Esophagus squamous epithelium (tissue), 5 donors: ENCODE measurements at regions not wholly inside any gene's neighbourhood (a gene's known extent, or its start where the extent isn't known, plus 50 kb on each side); places are given as distances from the start of the nearest gene placed in this dataset.
"Not testable (repeated sequence)": the region's sequence is repeated elsewhere in the genome, so short reads cannot be mapped to it uniquely, and the experiment has no call there.

Source experiments
- DNase-seq: peaks from one replicate; lab custom pipeline; 2025; lab: John Stamatoyannopoulos, UW
- H3K27ac ChIP-seq, 4 donors: fragments of 200-600 bp; sonication (generic); one replicate each; pipeline ENCODE4 v1.5.1; 2016 to 2019; ENCODE audit warnings: mild to moderate bottlenecking in 1 of 4
- H3K27me3 ChIP-seq, 4 donors: fragments of 200-600 bp; sonication (generic); 1 replicate in 3 of 4; 2 replicates in 1 of 4; pipeline versions ENCODE4 v1.5.1 to v1.6.0; 2017 to 2021; ENCODE audit warnings: antibody characterized with exemption in 1 of 4
- H3K36me3 ChIP-seq, 3 donors: fragments of 200-600 bp; sonication (generic); one replicate each; pipeline ENCODE4 v1.5.1; 2016 to 2019
- H3K4me1 ChIP-seq, 3 donors: fragments of 200-600 bp; sonication (generic); one replicate each; pipeline ENCODE4 v1.5.1; 2017 to 2019
- H3K4me3 ChIP-seq, 4 donors: fragments of 200-600 bp; sonication (generic); 1 replicate in 3 of 4; 2 replicates in 1 of 4; pipeline ENCODE4 v1.5.1; 2016 to 2019; ENCODE audit warnings: mild to moderate bottlenecking in 2 of 4, moderate library complexity in 1 of 4
- H3K9me3 ChIP-seq, 3 donors: fragments of 200-600 bp; sonication (generic); one replicate each; pipeline ENCODE4 v1.5.1; 2016 to 2019
- CTCF ChIP-seq, 6 experiments: fragments of 450-650 bp in 4 of 6; fragments of 200-600 bp in 2 of 6; sonication (generic) in 2 of 6; IDR thresholded peaks; one replicate each; pipeline ENCODE4 v1.5.1; 2016 to 2019; ENCODE audit warnings: antibody characterized with exemption in 6 of 6, mild to moderate bottlenecking in 4 of 6, moderate library complexity in 4 of 6
- POLR2A ChIP-seq, 4 donors: fragments of 450-650 bp; IDR thresholded peaks; one replicate each; pipeline ENCODE4 v1.6.1; 2017; ENCODE audit warnings: antibody characterized with exemption in 4 of 4, mild to moderate bottlenecking in 4 of 4, moderate library complexity in 3 of 4
- WGBS, 2 donors: methylation state at CpG; one replicate each; pipeline ENCODE4 v1.1.5; 2018; 5-methylcytosine and 5-hydroxymethylcytosine counted together
- intact Hi-C: fragments of 100-400 bp; cut with DNase I; formaldehyde crosslinking; loops from one replicate; pipeline ENCODE4 v1.15.0; 2022
- donor health status: DM: yes; HTN: yes; CAD: no.

DNA sequence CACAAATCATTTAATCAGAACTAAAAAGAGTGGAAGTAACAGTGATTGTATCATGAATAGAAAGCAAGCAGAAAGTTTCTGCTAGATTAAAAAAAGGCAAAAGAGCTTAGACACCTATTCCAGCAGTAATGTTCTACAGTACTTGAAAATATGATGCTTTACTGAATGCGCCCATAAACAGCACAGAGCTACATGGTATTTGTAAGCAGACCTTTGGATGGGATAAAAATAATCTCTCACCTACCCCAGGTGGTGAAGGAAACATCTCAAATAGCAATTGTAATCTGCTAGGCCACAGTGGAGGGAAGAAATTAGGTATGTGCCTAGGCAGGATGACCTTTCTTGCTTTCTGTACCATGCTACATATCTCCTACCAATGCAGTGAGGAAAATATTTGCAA is 280.9 kb upstream of the PRKX start:
- no peak for DNase-seq
- intact Hi-C loops = no loop called here
- H3K36me3 ChIP-seq = no peaks in the 10 kb centered on the region
- H3K27ac ChIP-seq = no peak overlapping the region
- H3K4me3 ChIP-seq = no peak overlapping the region
- no peaks in the 10 kb centered on the region for H3K27me3 ChIP-seq
- WGBS, 2 donors = 100% methylated on average over 1 of the region's 1 CpG
- TF ChIP-seq POLR2A (IDR thresholded peaks at IDR 0.05) = no peak
- H3K9me3 ChIP-seq = no peaks in the 10 kb centered on the region
- H3K4me1 ChIP-seq = no peaks in the 10 kb centered on the region

GRCh38 chrX:3990569-3990968 is 277.1 kb upstream of the PRKX start:
- Histone ChIP-seq H3K27ac (no peak overlapping the region), H3K9me3 (no peaks in the 10 kb centered on the region)
- WGBS, 2 donors = 38 to 57% methylated on average over 1 of the region's 1 CpG

DNA sequence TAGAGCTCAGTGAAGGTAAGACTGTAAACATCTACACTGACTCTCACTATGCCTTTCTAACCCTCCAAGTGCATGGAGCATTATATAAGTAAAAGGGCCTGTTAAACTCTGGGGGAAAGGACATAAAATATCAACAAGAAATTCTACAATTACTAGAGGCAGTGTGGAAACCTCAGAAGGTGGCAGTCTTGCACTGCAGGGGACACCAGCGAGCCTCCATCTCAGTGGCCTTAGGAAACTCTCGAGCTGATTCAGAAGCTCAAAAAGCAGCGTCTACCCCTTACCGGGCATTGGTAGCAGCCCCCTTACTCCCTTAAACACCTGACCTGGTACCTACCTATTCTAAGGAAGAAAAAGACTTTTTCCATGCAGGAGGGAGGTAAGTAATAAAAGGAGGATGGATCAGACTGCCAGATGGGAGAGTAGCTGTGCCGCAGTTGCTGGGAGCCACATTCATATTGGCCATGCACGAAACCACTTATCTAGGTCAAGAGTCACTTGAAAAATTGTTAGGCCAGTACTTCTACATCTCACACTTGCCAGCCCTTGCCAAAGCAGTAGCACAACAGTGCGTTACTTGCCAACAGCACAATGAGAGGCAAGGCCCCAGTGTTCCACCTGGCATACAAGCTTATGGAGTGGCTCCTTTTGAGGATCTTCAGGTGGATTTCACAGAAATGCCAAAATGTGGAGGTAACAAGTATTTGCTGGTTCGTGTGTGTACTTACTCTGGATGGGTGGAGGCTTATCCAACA is 258.8 kb upstream of the PRKX start:
- WGBS, 2 donors = 55 to 83% methylated on average over 2 to 7 of the region's 8 CpGs
- not testable (repeated sequence) for DNase-seq

More at GRCh38 chrX:3990569-3990968, 277.1 kb upstream of the PRKX start:
- no peaks in the 10 kb centered on the region for H3K27me3 ChIP-seq
- no peak for TF ChIP-seq CTCF (IDR thresholded peaks at IDR 0.05)
- TF ChIP-seq POLR2A (IDR thresholded peaks at IDR 0.05) = no peak
- intact Hi-C loops = no loop called here
- H3K4me3 ChIP-seq = no peak overlapping the region
- no peaks in the 10 kb centered on the region for H3K36me3 ChIP-seq
- no peak for DNase-seq
- H3K4me1 ChIP-seq = no peaks in the 10 kb centered on the region

DNA sequence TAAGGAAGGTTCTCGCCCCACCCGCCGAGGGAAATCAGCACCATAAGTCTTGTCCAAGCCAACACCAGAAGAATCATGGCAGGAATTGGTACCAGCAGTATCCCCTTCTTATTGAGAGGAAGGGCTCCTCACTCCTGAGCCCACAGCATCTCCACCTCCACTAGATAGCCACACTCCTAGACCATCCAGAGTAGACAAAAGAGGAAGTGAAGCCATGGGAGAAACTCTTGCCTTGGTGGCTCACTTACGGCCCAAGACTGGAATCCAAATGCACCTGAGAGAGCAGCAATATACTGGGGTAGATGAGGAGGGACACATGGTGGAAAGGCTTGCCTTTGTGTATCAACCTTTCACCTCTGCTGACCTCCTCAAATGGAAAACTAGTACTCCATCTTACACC is 255.3 kb upstream of the PRKX start:
- TF ChIP-seq CTCF (IDR thresholded peaks at IDR 0.05) (no peak), POLR2A (IDR thresholded peaks at IDR 0.05) (no peak)
- intact Hi-C loops = no loop called here
- Histone ChIP-seq H3K27me3 (no peaks in the 10 kb centered on the region), H3K4me1 (no peaks in the 10 kb centered on the region), H3K36me3 (no peaks in the 10 kb centered on the region), H3K9me3 (no peaks in the 10 kb centered on the region), H3K27ac (no peak overlapping the region), H3K4me3 (no peak overlapping the region)
- 90 to 93% methylated on average over 2 of the region's 4 CpGs for WGBS, 2 donors
- DNase-seq = no peak

More for the DNA sequence above, 258.8 kb upstream of the PRKX start:
- intact Hi-C loops, H3K4me3 ChIP-seq, H3K27ac ChIP-seq, H3K27me3 ChIP-seq, H3K9me3 ChIP-seq, H3K36me3 ChIP-seq, H3K4me1 ChIP-seq: not testable (repeated sequence)
- TF ChIP-seq CTCF (IDR thresholded peaks at IDR 0.05) = peak in 1 of 6 experiments; percentile 16

DNA sequence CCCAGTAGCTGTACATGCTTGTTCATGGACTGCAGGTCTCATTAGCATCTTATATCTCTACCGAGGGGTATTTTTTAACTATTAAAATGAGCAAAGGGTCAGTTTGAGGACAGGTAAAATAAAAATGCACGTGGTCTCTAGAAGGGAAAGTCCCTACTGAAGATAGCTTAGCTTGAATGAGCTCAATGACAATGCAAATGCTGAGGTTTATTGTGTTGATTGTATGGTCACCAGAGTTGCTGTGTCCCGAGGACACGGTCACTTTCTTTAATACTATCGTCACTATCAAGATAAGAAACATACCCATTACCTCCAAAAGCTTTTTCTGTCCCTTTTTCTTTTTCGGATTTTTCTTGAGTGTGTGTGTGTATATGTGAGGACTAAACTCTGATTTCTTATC is 250.5 kb upstream of the PRKX start:
- Histone ChIP-seq H3K36me3 (no peaks in the 10 kb centered on the region), H3K4me1 (peaks cover 0 to 5% (median 0%) of the 10 kb centered on the region in 3 donors), H3K9me3 (no peaks in the 10 kb centered on the region), H3K27me3 (no peaks in the 10 kb centered on the region), H3K27ac (no peak overlapping the region), H3K4me3 (no peak overlapping the region)
- 52 to 59% methylated on average over 6 of the region's 6 CpGs for WGBS, 2 donors
- intact Hi-C loops = no loop called here
- no peak for DNase-seq
- no peak for TF ChIP-seq CTCF (IDR thresholded peaks at IDR 0.05)
- no peak for TF ChIP-seq POLR2A (IDR thresholded peaks at IDR 0.05)
